ENCODE measurements at regions not wholly inside any gene's neighbourhood (a gene's known extent, or its start where the extent isn't known, plus 50 kb on each side); places are given as distances from the start of the nearest gene placed in this dataset.

- H3K4me3 ChIP-seq (ENCODE audit: low read depth in 1 of 2, low read length in 1 of 2): no peak overlapping the region
Observed at GRCh38 chr1:187838335-187839293, 1009.9 kb downstream of the PLA2G4A start.

GRCh38 chr1:187839873-187840272 is 1011.1 kb downstream of the PLA2G4A start:
- no peaks in the 10 kb centered on the region for H3K4me1 ChIP-seq (ENCODE audit: control insufficient read depth in 1 of 2, insufficient read depth in 1 of 2, low read depth in 1 of 2, low read length in 1 of 2)
- no peak overlapping the region for H3K4me3 ChIP-seq (ENCODE audit: low read depth in 1 of 2, low read length in 1 of 2)
- no peaks in the 10 kb centered on the region for H3K36me3 ChIP-seq
- TF ChIP-seq CTCF (IDR thresholded peaks at IDR 0.05): no peak
- H3K27me3 ChIP-seq: no peaks in the 10 kb centered on the region
- H3K27ac ChIP-seq: no peak overlapping the region
- H3K9me3 ChIP-seq: no peaks in the 10 kb centered on the region

More at GRCh38 chr1:187838335-187839293, 1009.9 kb downstream of the PLA2G4A start:
- Histone ChIP-seq H3K27me3 (no peaks in the 10 kb centered on the region), H3K36me3 (no peaks in the 10 kb centered on the region), H3K9me3 (no peaks in the 10 kb centered on the region), H3K27ac (no peak overlapping the region), H3K4me1 (ENCODE audit: control insufficient read depth in 1 of 2, insufficient read depth in 1 of 2, low read depth in 1 of 2, low read length in 1 of 2) (no peaks in the 10 kb centered on the region)
- no peak for TF ChIP-seq CTCF (IDR thresholded peaks at IDR 0.05)

GRCh38 chr1:187840557-187840956 is 1011.8 kb downstream of the PLA2G4A start:
- H3K27ac ChIP-seq: no peak overlapping the region
- no peaks in the 10 kb centered on the region for H3K4me1 ChIP-seq (ENCODE audit: control insufficient read depth in 1 of 2, insufficient read depth in 1 of 2, low read depth in 1 of 2, low read length in 1 of 2)
- no peak for TF ChIP-seq CTCF (IDR thresholded peaks at IDR 0.05)
- no peaks in the 10 kb centered on the region for H3K36me3 ChIP-seq
- no peaks in the 10 kb centered on the region for H3K9me3 ChIP-seq
- no peaks in the 10 kb centered on the region for H3K27me3 ChIP-seq
- no peak overlapping the region for H3K4me3 ChIP-seq (ENCODE audit: low read depth in 1 of 2, low read length in 1 of 2)

GRCh38 chr1:187842406-187843165 is 1013.8 kb downstream of the PLA2G4A start:
- no peak for TF ChIP-seq CTCF (IDR thresholded peaks at IDR 0.05)
- no peaks in the 10 kb centered on the region for H3K9me3 ChIP-seq
- no peaks in the 10 kb centered on the region for H3K4me1 ChIP-seq (ENCODE audit: control insufficient read depth in 1 of 2, insufficient read depth in 1 of 2, low read depth in 1 of 2, low read length in 1 of 2)
- H3K36me3 ChIP-seq: no peaks in the 10 kb centered on the region
- no peaks in the 10 kb centered on the region for H3K27me3 ChIP-seq
- H3K27ac ChIP-seq: no peak overlapping the region
- no peak overlapping the region for H3K4me3 ChIP-seq (ENCODE audit: low read depth in 1 of 2, low read length in 1 of 2)

GRCh38 chr1:187844313-187844712 is 1015.6 kb downstream of the PLA2G4A start:
- Histone ChIP-seq H3K4me3 (ENCODE audit: low read depth in 1 of 2, low read length in 1 of 2) (no peak overlapping the region), H3K27me3 (no peaks in the 10 kb centered on the region), H3K9me3 (no peaks in the 10 kb centered on the region), H3K36me3 (no peaks in the 10 kb centered on the region), H3K4me1 (ENCODE audit: control insufficient read depth in 1 of 2, insufficient read depth in 1 of 2, low read depth in 1 of 2, low read length in 1 of 2) (no peaks in the 10 kb centered on the region), H3K27ac (no peak overlapping the region)
- no peak for TF ChIP-seq CTCF (IDR thresholded peaks at IDR 0.05)

All from neutrophil (primary cell).